Adrenal gland (tissue), 9 donors: ENCODE measurements at regions not wholly inside any gene's neighbourhood (a gene's known extent, or its start where the extent isn't known, plus 50 kb on each side); places are given as distances from the start of the nearest gene placed in this dataset.

ENCODE experiments used
- DNase-seq, 7 donors: peaks; one replicate each; pipeline ENCODE4 v3.0.0-alpha.2; 2019 to 2020
- H3K27ac ChIP-seq, 5 donors: fragments of 200-600 bp; sonication (generic) in 4 of 5; 1 replicate in 3 of 5; 2 replicates in 2 of 5; pipeline versions ENCODE4 v1.5.1 to v1.8.0; 2016 to 2020; ENCODE audit warnings: mild to moderate bottlenecking in 1 of 5
- H3K27me3 ChIP-seq: fragments of 200-600 bp; 2 replicates; pipeline ENCODE4 v1.8.0; 2021
- H3K36me3 ChIP-seq, 2 donors: fragments of 200-600 bp; replicated peaks in 1 of 2; 1 replicate in 1 of 2; 2 replicates in 1 of 2; pipeline versions ENCODE4 v1.5.1 to v1.8.0; 2018 to 2022
- H3K4me1 ChIP-seq, 2 donors: fragments of 200-600 bp; replicated peaks in 1 of 2; 1 replicate in 1 of 2; 2 replicates in 1 of 2; pipeline versions ENCODE4 v1.5.1 to v1.8.0; 2018 to 2021
- H3K4me3 ChIP-seq, 4 donors: fragments of 200-600 bp; sonication (generic) in 3 of 4; one replicate each; pipeline ENCODE4 v1.5.1; 2016 to 2018
- H3K9me3 ChIP-seq, 3 donors: fragments of 200-600 bp; sonication (generic) in 1 of 3; replicated peaks in 1 of 3; 1 replicate in 2 of 3; 2 replicates in 1 of 3; pipeline versions ENCODE4 v1.5.1 to v1.8.0; 2016 to 2021
- POLR2A ChIP-seq, 2 donors: fragments of 450-650 bp; IDR thresholded peaks; one replicate each; pipeline ENCODE4 v1.6.1; 2017; ENCODE audit warnings: antibody characterized with exemption in 2 of 2, mild to moderate bottlenecking in 2 of 2, moderate library complexity in 1 of 2
- WGBS, 4 donors: extraction: QIAGEN DNeasy Blood & Tissue Kit in 2 of 4; methylation state at CpG; one replicate each; pipeline versions ENCODE4 v1.1.5 to v1.1.7; 2013 to 2017; 5-methylcytosine and 5-hydroxymethylcytosine counted together
- intact Hi-C, 2 donors: fragments of 100-400 bp; cut with DNase I; formaldehyde crosslinking; loops; one replicate each; pipeline versions ENCODE4 v1.14.1 to v1.15.0; 2022 to 2023
- TF ChIP-seq, protein P1 (sequence below), 6 experiments: fragments of 450-650 bp in 4 of 6; fragments of 200-600 bp in 2 of 6; sonication (generic) in 1 of 6; IDR thresholded peaks; 1 replicate in 5 of 6; 2 replicates in 1 of 6; pipeline versions ENCODE4 v1.5.1 to v1.8.0; 2016 to 2021; ENCODE audit warnings: antibody characterized with exemption in 6 of 6, mild to moderate bottlenecking in 2 of 6, moderate library complexity in 1 of 6
- donor health status: healthy with polysubstance abuse.
- donor health status: Bipolar disorder and iron deficiency.
- donor health status: DM: yes; HTN: yes; CAD: no.
- donor health status: DM: no; HTN: no; CAD: no.
- donor health status: DM: no; HTN: no; CAD: no.

DNA sequence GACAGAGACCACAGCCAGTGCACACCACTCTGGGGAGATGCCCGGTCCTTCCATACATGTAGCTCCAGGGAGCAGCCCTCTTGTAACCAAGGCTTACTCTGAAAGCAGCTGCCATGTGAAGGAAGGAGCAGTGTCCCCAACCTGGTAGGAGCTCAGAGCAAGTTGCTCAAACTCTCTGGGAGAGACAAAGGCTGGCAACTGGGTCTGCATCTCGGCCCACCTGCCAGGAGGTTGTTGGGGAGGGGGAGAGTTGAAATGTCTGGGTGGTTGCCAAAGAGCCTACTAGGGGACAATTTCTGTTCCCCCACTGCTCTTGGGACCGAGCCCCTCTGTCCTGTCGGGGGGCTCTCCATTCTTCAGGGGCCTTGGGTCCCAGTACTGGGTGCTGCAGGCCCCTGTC, 309.9 kb downstream of the TLE3 start:
- Histone ChIP-seq H3K9me3 (no peaks in the 10 kb centered on the region), H3K27me3 (peaks cover 6% of the 10 kb centered on the region), H3K27ac (no peak overlapping the region), H3K4me1 (no peaks in the 10 kb centered on the region), H3K36me3 (no peaks in the 10 kb centered on the region), H3K4me3 (no peak overlapping the region)
- intact Hi-C loops = no loop called here
- no peak for DNase-seq
- WGBS, 4 donors = 84 to 100% (median 87%) methylated on average over 1 to 4 of the region's 4 CpGs
- TF ChIP-seq, protein P1, sequence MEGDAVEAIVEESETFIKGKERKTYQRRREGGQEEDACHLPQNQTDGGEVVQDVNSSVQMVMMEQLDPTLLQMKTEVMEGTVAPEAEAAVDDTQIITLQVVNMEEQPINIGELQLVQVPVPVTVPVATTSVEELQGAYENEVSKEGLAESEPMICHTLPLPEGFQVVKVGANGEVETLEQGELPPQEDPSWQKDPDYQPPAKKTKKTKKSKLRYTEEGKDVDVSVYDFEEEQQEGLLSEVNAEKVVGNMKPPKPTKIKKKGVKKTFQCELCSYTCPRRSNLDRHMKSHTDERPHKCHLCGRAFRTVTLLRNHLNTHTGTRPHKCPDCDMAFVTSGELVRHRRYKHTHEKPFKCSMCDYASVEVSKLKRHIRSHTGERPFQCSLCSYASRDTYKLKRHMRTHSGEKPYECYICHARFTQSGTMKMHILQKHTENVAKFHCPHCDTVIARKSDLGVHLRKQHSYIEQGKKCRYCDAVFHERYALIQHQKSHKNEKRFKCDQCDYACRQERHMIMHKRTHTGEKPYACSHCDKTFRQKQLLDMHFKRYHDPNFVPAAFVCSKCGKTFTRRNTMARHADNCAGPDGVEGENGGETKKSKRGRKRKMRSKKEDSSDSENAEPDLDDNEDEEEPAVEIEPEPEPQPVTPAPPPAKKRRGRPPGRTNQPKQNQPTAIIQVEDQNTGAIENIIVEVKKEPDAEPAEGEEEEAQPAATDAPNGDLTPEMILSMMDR (IDR thresholded peaks at IDR 0.05) = no peak
- TF ChIP-seq POLR2A (IDR thresholded peaks at IDR 0.05) = no peak

GRCh38 chr15:69789648-69790393, 307.9 kb downstream of the TLE3 start:
- Histone ChIP-seq H3K4me1 (peaks cover 0 to 3% of the 10 kb centered on the region in 2 donors), H3K36me3 (no peaks in the 10 kb centered on the region), H3K4me3 (no peak overlapping the region), H3K9me3 (no peaks in the 10 kb centered on the region), H3K27me3 (peaks cover 6% of the 10 kb centered on the region), H3K27ac (no peak overlapping the region)
- TF ChIP-seq, protein P1 (IDR thresholded peaks at IDR 0.05) = no peak
- TF ChIP-seq POLR2A (IDR thresholded peaks at IDR 0.05) = no peak
- 78 to 85% (median 80%) methylated on average over 9 of the region's 9 CpGs for WGBS, 4 donors
- intact Hi-C loops = no loop called here
- no peak for DNase-seq

- no peaks in the 10 kb centered on the region for H3K36me3 ChIP-seq
- peaks cover 4 to 10% of the 10 kb centered on the region in 2 donors for H3K4me1 ChIP-seq
- intact Hi-C loops = no loop called here
- H3K9me3 ChIP-seq = no peaks in the 10 kb centered on the region
- TF ChIP-seq POLR2A (IDR thresholded peaks at IDR 0.05) = no peak
- TF ChIP-seq, protein P1 (IDR thresholded peaks at IDR 0.05) = no peak
- no peak overlapping the region for H3K4me3 ChIP-seq
- peaks cover 6% of the 10 kb centered on the region for H3K27me3 ChIP-seq
- DNase-seq = no peak
- WGBS, 4 donors = 81 to 89% (median 86%) methylated on average over 12 of the region's 12 CpGs
- no peak overlapping the region for H3K27ac ChIP-seq
These were observed 307.1 kb downstream of the TLE3 start for GRCh38 chr15:69790632-69791031.

GRCh38 chr15:69792823-69793222, 304.9 kb downstream of the TLE3 start:
- Histone ChIP-seq H3K36me3 (no peaks in the 10 kb centered on the region), H3K27ac (no peak overlapping the region), H3K4me3 (no peak overlapping the region), H3K9me3 (no peaks in the 10 kb centered on the region), H3K27me3 (peaks cover 6% of the 10 kb centered on the region), H3K4me1 (peaks cover 4 to 10% of the 10 kb centered on the region in 2 donors)
- no peak for DNase-seq
- intact Hi-C loops = no loop called here
- no peak for TF ChIP-seq POLR2A (IDR thresholded peaks at IDR 0.05)
- TF ChIP-seq, protein P1 (IDR thresholded peaks at IDR 0.05) = no peak
- WGBS, 4 donors = 88 to 100% (median 94%) methylated on average over 3 to 4 of the region's 4 CpGs
